GM19025 (cell line): ENCODE measurements at regions not wholly inside any gene's neighbourhood (a gene's known extent, or its start where the extent isn't known, plus 50 kb on each side); places are given as distances from the start of the nearest gene placed in this dataset.

Source experiments
- ATAC-seq: cut with Tn5 transposase; IDR thresholded peaks from one replicate; pipeline ENCODE4 v1.9.1; 2021; ENCODE audit warnings: mild to moderate bottlenecking, low read depth, moderate library complexity; ENCODE audit not compliant: unreplicated experiment

GRCh38 chr2:162994718-162995117, 156.2 kb upstream of the KCNH7 start:
- no peak for ATAC-seq

GRCh38 chr2:162992828-162993227, 154.3 kb upstream of the KCNH7 start:
- ATAC-seq, result no peak

- ATAC-seq, result no peak
Measured at GRCh38 chr2:162989507-162989906, 150.9 kb upstream of the KCNH7 start.

GRCh38 chr2:162974771-162975170, 136.2 kb upstream of the KCNH7 start:
- no peak for ATAC-seq

- ATAC-seq, result no peak
Measured at GRCh38 chr2:162972383-162972782, 133.8 kb upstream of the KCNH7 start.

- ATAC-seq, result no peak
Measured at GRCh38 chr2:162968306-162968705, 129.7 kb upstream of the KCNH7 start.

- no peak for ATAC-seq
Measured at GRCh38 chr2:162967811-162968210, 129.2 kb upstream of the KCNH7 start.

- no peak for ATAC-seq
Measured at GRCh38 chr2:162967147-162967546, 128.6 kb upstream of the KCNH7 start.

GRCh38 chr2:162965191-162965590, 126.6 kb upstream of the KCNH7 start:
- no peak for ATAC-seq

GRCh38 chr2:162964513-162964912, 125.9 kb upstream of the KCNH7 start:
- ATAC-seq, result no peak

GRCh38 chr2:162963156-162963555, 124.6 kb upstream of the KCNH7 start:
- no peak for ATAC-seq

- no peak for ATAC-seq
Measured at GRCh38 chr2:162945785-162946184, 107.2 kb upstream of the KCNH7 start.

- no peak for ATAC-seq
Measured at GRCh38 chr2:162938387-162938786, 99.8 kb upstream of the KCNH7 start.

GRCh38 chr2:162934191-162934590, 95.6 kb upstream of the KCNH7 start:
- no peak for ATAC-seq

- ATAC-seq, result no peak
Measured at GRCh38 chr2:162932416-162932815, 93.8 kb upstream of the KCNH7 start.

GRCh38 chr2:162929571-162929970, 91.0 kb upstream of the KCNH7 start:
- ATAC-seq, result no peak

GRCh38 chr2:162928356-162928755, 89.8 kb upstream of the KCNH7 start:
- no peak for ATAC-seq

GRCh38 chr2:162926907-162927306, 88.3 kb upstream of the KCNH7 start:
- ATAC-seq, result no peak

GRCh38 chr2:162926501-162926900, 87.9 kb upstream of the KCNH7 start:
- no peak for ATAC-seq

GRCh38 chr2:162925595-162925994, 87.0 kb upstream of the KCNH7 start:
- peak; percentile 58 for ATAC-seq

- no peak for ATAC-seq
Measured at GRCh38 chr2:162919111-162919510, 80.5 kb upstream of the KCNH7 start.

- no peak for ATAC-seq
Measured at GRCh38 chr2:162917626-162918025, 79.1 kb upstream of the KCNH7 start.

GRCh38 chr2:162916286-162916801, 77.8 kb upstream of the KCNH7 start:
- no peak for ATAC-seq
